ENCODE measurements at regions not wholly inside any gene's neighbourhood (a gene's known extent, or its start where the extent isn't known, plus 50 kb on each side); places are given as distances from the start of the nearest gene placed in this dataset.
A peak's percentile ranks its signal among the peaks of the same experiment; 100 is the strongest.
"Not testable (repeated sequence)": the region's sequence is repeated elsewhere in the genome, so short reads cannot be mapped to it uniquely, and the experiment has no call there.

DNA sequence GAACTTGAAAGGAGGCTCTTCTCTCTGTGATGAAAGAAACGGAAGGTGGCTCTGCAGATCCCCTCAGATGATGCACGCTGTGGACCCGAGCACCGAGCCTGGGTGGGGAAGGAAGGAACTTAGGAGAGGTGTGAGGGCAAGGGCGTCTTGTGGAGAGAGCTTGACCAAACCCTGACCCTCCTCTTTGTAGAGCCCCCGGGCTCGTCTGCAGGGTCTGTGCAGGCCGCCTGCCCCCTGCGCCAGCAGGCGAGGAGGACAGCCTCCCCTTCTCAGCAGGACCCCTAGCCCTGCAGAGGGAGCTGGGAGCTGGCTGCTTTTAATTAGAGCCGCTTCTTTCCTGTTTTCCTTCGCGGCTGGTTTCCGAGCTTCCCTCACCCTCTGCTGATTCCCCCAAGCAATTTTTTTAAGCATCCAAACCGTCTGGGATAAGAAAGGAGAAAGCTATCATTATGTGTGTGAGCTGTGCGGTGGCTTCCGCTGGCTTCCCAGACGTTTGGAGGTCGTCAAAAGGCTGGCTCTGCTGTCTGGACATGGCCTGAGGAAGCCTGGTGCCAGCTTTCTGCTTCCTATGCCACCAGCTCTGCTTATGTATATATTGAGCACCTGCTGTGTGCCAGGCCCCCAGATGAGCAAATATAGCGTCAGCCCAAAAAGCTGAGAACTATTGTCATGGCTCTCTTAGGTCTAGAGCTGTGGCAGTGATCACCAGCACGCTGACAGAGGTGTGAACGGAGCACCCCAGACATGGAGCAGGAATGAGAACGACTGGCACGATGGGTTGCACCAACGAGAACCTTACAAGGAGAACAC is 160.2 kb upstream of the IRF2BP2 start:
- Mint-ChIP-seq H3K9me3 (no peaks in the 10 kb centered on the region), H3K4me3 (peak overlapping the region; percentile 18), H3K27ac (peak overlapping the region in 1 of 2 donors; percentile 100), H3K27me3 (no peaks in the 10 kb centered on the region), H3K4me1 (ENCODE audit: low read depth in 2 of 2) (peaks cover 62 to 69% of the 10 kb centered on the region in 2 donors), H3K36me3 (peaks cover 6% of the 10 kb centered on the region)
- ATAC-seq (no peak), DNase-seq (ENCODE audit: low spot score) (no peak)

DNA sequence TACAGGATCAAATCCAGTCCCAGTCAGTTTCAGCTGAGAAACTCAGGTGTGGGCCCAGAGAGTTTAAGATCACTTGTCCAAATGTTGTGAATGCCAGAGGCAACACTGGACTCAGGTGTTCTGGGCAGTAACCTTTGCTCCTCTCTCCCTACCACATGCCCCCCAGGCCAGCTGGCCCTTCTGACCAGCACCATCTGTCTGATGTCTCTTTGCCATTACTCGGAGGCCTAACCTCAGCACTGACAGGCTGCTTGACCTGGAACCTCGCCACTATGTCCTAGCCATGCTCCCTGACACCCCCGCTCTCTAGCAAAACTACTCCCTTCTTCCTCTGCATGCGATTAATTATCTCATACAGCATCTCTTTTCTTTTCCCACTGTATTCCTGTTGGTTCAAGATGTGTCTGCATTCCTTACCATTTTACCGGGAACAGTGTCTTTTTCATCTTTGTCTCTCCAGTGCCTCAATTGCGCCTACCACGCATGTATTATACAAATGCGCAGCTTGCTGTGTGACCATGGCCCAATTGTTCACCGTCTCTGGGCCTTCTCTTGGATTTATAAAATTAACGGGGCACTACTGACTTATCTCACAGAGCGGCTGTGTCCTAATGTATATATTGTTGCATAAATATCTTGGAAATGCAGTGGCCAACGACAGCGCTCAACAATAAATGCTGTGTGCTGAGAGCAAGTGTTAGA is 159.5 kb upstream of the IRF2BP2 start:
- H3K27me3 Mint-ChIP-seq = no peaks in the 10 kb centered on the region
- ATAC-seq (no peak), DNase-seq (ENCODE audit: low spot score) (no peak)
- H3K36me3 Mint-ChIP-seq = peaks cover 6% of the 10 kb centered on the region
- peak overlapping the region in 1 of 2 donors; percentile 100 for H3K27ac Mint-ChIP-seq
- H3K4me1 Mint-ChIP-seq (ENCODE audit: low read depth in 2 of 2) = peaks cover 64 to 70% of the 10 kb centered on the region in 2 donors
- H3K9me3 Mint-ChIP-seq = no peaks in the 10 kb centered on the region
- peak overlapping the region; percentile 18 for H3K4me3 Mint-ChIP-seq

DNA sequence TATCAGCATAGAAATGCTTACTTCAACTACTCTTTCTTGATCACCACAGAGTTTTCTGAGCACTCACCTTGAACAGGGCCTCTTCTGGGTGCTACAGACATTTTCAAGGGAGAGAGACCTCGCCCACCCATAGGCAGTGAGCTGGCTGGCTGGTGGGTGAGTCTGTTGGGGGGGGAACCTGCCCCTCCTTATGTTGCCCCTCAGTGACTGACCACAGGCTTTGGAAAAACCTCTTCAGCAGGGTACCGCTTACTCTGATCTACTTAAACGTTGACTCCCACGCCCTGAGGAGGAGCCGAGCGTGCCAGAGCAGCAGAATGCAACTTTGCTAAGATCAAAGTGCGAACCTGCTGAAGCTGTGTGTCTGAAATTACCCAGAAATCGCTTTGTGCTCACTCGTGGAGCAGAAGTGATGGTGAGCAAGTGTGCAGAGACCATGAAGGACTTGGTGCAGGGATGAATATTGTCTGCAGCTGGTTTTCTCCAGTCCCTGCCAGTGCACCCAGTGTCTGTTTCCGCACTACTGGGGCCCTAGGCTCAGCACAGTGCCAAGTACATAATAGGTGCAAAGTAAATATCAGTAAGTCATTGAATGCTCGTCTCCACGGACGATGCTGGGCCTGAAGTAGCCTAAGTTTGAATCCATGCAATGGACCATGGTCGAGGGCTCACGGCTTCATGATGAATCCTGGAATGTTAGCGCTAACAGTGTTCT is 158.7 kb upstream of the IRF2BP2 start:
- DNase-seq (ENCODE audit: low spot score) (no peak), ATAC-seq (no peak)
- Mint-ChIP-seq H3K4me3 (no peak overlapping the region), H3K4me1 (ENCODE audit: low read depth in 2 of 2) (peaks cover 61 to 70% of the 10 kb centered on the region in 2 donors), H3K27ac (peak overlapping the region; percentile 56 to 100), H3K36me3 (peaks cover 6% of the 10 kb centered on the region), H3K9me3 (no peaks in the 10 kb centered on the region), H3K27me3 (no peaks in the 10 kb centered on the region)

GRCh38 chr1:234768171-234768568 is 158.2 kb upstream of the IRF2BP2 start:
- Mint-ChIP-seq H3K9me3 (no peaks in the 10 kb centered on the region), H3K4me1 (ENCODE audit: low read depth in 2 of 2) (peaks cover 63 to 74% of the 10 kb centered on the region in 2 donors), H3K27me3 (no peaks in the 10 kb centered on the region), H3K36me3 (peaks cover 6% of the 10 kb centered on the region), H3K4me3 (no peak overlapping the region), H3K27ac (peak overlapping the region; percentile 56 to 78)
- no peak for DNase-seq (ENCODE audit: low spot score)
- no peak for ATAC-seq

GRCh38 chr1:234765672-234766071 is 155.7 kb upstream of the IRF2BP2 start:
- no peak overlapping the region for H3K4me3 Mint-ChIP-seq
- ATAC-seq (no peak), DNase-seq (ENCODE audit: low spot score) (no peak)
- H3K4me1 Mint-ChIP-seq (ENCODE audit: low read depth in 2 of 2) = peaks cover 46 to 50% of the 10 kb centered on the region in 2 donors
- peak overlapping the region; percentile 4 to 49 for H3K27ac Mint-ChIP-seq
- no peaks in the 10 kb centered on the region for H3K9me3 Mint-ChIP-seq
- no peaks in the 10 kb centered on the region for H3K36me3 Mint-ChIP-seq
- H3K27me3 Mint-ChIP-seq = no peaks in the 10 kb centered on the region

DNA sequence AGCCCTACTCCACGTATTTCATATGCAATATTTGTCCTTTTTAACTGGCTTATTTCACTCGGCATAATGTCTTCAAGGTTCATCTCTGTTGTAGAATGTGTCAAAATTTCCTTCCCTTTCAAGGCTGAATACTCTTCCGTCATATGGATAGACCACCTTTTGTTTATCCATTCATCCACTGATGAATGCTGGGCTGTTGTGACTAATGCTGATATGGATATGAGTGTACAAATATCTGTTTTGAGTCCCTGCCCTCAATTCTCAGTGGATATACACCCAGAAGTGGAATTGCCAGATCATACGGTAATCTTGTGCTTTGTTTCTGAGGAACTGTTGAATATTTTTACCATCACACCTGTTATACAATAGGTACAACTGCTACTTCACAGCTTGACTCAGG is 155.2 kb upstream of the IRF2BP2 start:
- Mint-ChIP-seq H3K27me3 (no peaks in the 10 kb centered on the region), H3K27ac (peak overlapping the region; percentile 4 to 49), H3K4me3 (no peak overlapping the region), H3K9me3 (no peaks in the 10 kb centered on the region), H3K36me3 (no peaks in the 10 kb centered on the region), H3K4me1 (ENCODE audit: low read depth in 2 of 2) (peaks cover 45 to 50% of the 10 kb centered on the region in 2 donors)
- no peak for ATAC-seq
- no peak for DNase-seq (ENCODE audit: low spot score)

- H3K36me3 Mint-ChIP-seq = no peaks in the 10 kb centered on the region
- no peaks in the 10 kb centered on the region for H3K9me3 Mint-ChIP-seq
- DNase-seq (ENCODE audit: low spot score) (no peak), ATAC-seq (no peak)
- H3K27ac Mint-ChIP-seq = peak overlapping the region; percentile 49 to 58
- peaks cover 45 to 46% of the 10 kb centered on the region in 2 donors for H3K4me1 Mint-ChIP-seq (ENCODE audit: low read depth in 2 of 2)
- no peak overlapping the region for H3K4me3 Mint-ChIP-seq
- no peaks in the 10 kb centered on the region for H3K27me3 Mint-ChIP-seq
These were observed 153.9 kb upstream of the IRF2BP2 start for GRCh38 chr1:234763910-234764309.

GRCh38 chr1:234763367-234763766 is 153.4 kb upstream of the IRF2BP2 start:
- H3K9me3 Mint-ChIP-seq = no peaks in the 10 kb centered on the region
- ATAC-seq = no peak
- H3K27me3 Mint-ChIP-seq = no peaks in the 10 kb centered on the region
- DNase-seq (ENCODE audit: low spot score) = no peak
- peaks cover 42 to 44% of the 10 kb centered on the region in 2 donors for H3K4me1 Mint-ChIP-seq (ENCODE audit: low read depth in 2 of 2)
- H3K4me3 Mint-ChIP-seq = no peak overlapping the region
- no peaks in the 10 kb centered on the region for H3K36me3 Mint-ChIP-seq
- H3K27ac Mint-ChIP-seq = peak overlapping the region; percentile 58 to 74

DNA sequence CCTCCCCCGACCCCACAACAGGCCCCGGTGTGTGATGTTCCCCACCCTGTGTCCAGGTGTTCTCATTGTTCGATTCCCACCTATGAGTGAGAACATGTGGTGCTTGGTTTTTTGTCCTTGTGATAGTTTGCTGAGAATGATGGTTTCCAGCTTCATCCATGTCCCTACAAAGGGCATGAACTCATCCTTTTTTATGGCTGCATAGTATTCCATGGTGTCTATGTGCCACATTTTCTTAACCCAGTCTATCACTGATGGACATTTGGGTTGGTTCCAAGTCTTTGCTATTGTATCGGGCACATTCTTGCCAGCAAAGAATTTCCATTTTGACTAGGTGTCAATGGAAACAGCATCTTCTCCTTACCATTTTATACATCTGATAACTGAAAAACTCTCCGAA is 152.1 kb upstream of the IRF2BP2 start:
- not testable (repeated sequence) for H3K36me3 Mint-ChIP-seq; H3K9me3 Mint-ChIP-seq; DNase-seq (ENCODE audit: low spot score); ATAC-seq; H3K27me3 Mint-ChIP-seq; H3K4me3 Mint-ChIP-seq
- H3K27ac Mint-ChIP-seq = peak overlapping the region; percentile 58 to 74
- H3K4me1 Mint-ChIP-seq (ENCODE audit: low read depth in 2 of 2) = peaks cover 32 to 35% of the 10 kb centered on the region in 2 donors

DNA sequence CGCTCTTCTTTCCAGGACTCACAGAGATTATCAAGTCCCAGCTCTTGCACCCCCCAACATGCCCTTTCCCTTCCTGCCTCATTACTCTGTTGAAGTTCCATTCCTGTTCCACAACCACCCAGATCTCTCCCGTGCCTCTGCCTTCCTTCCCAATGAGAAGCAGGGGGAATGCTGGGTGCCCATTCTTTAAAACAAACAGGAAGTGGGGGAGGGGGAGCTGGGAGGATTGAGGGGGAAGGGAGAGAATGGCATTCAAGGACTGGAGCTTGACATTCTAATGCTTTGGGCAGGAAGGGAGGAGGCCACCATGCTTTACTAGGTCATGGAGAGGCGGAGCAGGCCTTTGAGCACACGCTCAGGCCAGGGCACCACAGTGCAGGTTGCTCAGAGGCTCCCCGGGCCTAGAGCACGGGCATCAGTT is 150.3 kb upstream of the IRF2BP2 start:
- no peaks in the 10 kb centered on the region for H3K36me3 Mint-ChIP-seq
- H3K27ac Mint-ChIP-seq = peak overlapping the region in 1 of 2 donors; percentile 50
- peaks cover 27 to 36% of the 10 kb centered on the region in 2 donors for H3K4me1 Mint-ChIP-seq (ENCODE audit: low read depth in 2 of 2)
- no peak overlapping the region for H3K4me3 Mint-ChIP-seq
- DNase-seq (ENCODE audit: low spot score) (no peak), ATAC-seq (no peak)
- no peaks in the 10 kb centered on the region for H3K9me3 Mint-ChIP-seq
- peaks cover 0 to 4% of the 10 kb centered on the region in 2 donors for H3K27me3 Mint-ChIP-seq

- Mint-ChIP-seq H3K9me3 (no peaks in the 10 kb centered on the region), H3K36me3 (no peaks in the 10 kb centered on the region), H3K27ac (peak overlapping the region in 1 of 2 donors; percentile 84), H3K4me3 (no peak overlapping the region), H3K27me3 (peaks cover 0 to 4% of the 10 kb centered on the region in 2 donors), H3K4me1 (ENCODE audit: low read depth in 2 of 2) (peaks cover 24 to 37% of the 10 kb centered on the region in 2 donors)
- no peak for ATAC-seq
- DNase-seq (ENCODE audit: low spot score) = no peak
These were observed 149.9 kb upstream of the IRF2BP2 start for GRCh38 chr1:234759888-234760287.

DNA sequence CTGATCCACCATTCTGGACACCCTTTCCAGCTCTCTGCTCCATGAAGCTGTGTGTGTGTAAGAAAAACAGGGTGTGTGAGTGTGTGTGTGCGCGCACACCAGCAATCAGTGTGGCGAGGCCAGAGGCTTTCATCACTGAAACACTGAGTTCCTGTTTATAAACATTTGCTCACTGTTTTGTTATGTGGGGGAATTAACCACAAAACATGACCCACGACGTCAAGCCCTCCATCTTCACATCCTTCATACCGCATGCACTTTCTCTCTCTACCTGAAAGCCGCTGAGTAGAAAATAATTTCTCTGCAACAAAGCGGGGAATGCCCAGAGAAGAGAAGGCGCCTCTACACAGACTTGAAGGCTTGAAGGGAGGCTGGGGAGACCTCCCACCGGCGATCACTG is 148.9 kb upstream of the IRF2BP2 start:
- no peaks in the 10 kb centered on the region for H3K9me3 Mint-ChIP-seq
- H3K27me3 Mint-ChIP-seq = peaks cover 0 to 4% of the 10 kb centered on the region in 2 donors
- DNase-seq (ENCODE audit: low spot score) (no peak), ATAC-seq (peak; percentile 63 to 74)
- peak overlapping the region; percentile 48 for H3K4me3 Mint-ChIP-seq
- H3K4me1 Mint-ChIP-seq (ENCODE audit: low read depth in 2 of 2) = peaks cover 24 to 37% of the 10 kb centered on the region in 2 donors
- H3K36me3 Mint-ChIP-seq = no peaks in the 10 kb centered on the region
- H3K27ac Mint-ChIP-seq = peak overlapping the region; percentile 70 to 84

GRCh38 chr1:234756857-234757256 is 146.9 kb upstream of the IRF2BP2 start:
- Mint-ChIP-seq H3K4me1 (ENCODE audit: low read depth in 2 of 2) (peaks cover 18 to 33% of the 10 kb centered on the region in 2 donors), H3K27ac (no peak overlapping the region), H3K27me3 (peaks cover 0 to 7% of the 10 kb centered on the region in 2 donors), H3K36me3 (no peaks in the 10 kb centered on the region), H3K9me3 (no peaks in the 10 kb centered on the region), H3K4me3 (no peak overlapping the region)
- DNase-seq (ENCODE audit: low spot score) = no peak
- ATAC-seq = no peak

Data from natural killer cell treated with Interleukin-12 subunit alpha and Interleukin-12 subunit beta and Interleukin-15 and Interleukin-18, amount 100 ng/mL, for 72 hours (primary cell).